HepG2 (cell line): ENCODE measurements at regions not wholly inside any gene's neighbourhood (a gene's known extent, or its start where the extent isn't known, plus 50 kb on each side); places are given as distances from the start of the nearest gene placed in this dataset.

Experiments
- ATAC-seq: fragments of 200-7000 bp; cut with Tn5 transposase; 3 replicates; pipeline ENCODE4 v1.9.1; 2020; ENCODE audit warnings: mild to moderate bottlenecking, moderate library complexity
- BruUV-seq: library from RNA; stranded (reverse); fragments of 400-500 nt; replicated peaks from 2 replicates; lab custom pipeline; 2021; lab: Mats Ljungman, UMichigan
- CTCF ChIA-PET: fragments of 300-600 bp; formaldehyde crosslinking; extraction: SDS; loops from one replicate; lab custom pipeline; 2021; ENCODE audit warnings: low total read pairs, inconsistent platforms, low intra/inter-chr PET ratio; lab: Yijun Ruan, JAX
- POLR2A ChIA-PET: fragments of 350-600 bp; sonication (Branson Sonifier 250); formaldehyde crosslinking; loops from one replicate; lab custom pipeline; 2020; ENCODE audit warnings: antibody characterized with exemption, inconsistent platforms; lab: Yijun Ruan, JAX
- DNase-seq: peaks from one replicate; pipeline ENCODE4 v3.0.0-alpha.2; 2015; ENCODE audit warnings: low spot score
- FAIRE-seq: peaks from 3 replicates; lab custom pipeline; 2011; peaks lifted over from hg19 to GRCh38; lab: Jason Lieb, UNC
- H2AFZ ChIP-seq: one replicate; pipeline ENCODE4 v1.6.1; 2011; ENCODE audit warnings: low read length, inconsistent platforms
- H3K27ac ChIP-seq: fragments of 300-600 bp; 3 replicates; pipeline ENCODE4 v1.8.0; 2011; ENCODE audit warnings: mixed run types, mild to moderate bottlenecking, mixed read lengths, low read length, inconsistent platforms; ENCODE audit not compliant: insufficient read depth; ENCODE audit errors: extremely low read length
- H3K27me3 ChIP-seq, 2 experiments: fragments of 200-600 bp in 1 of 2; 2 replicates in 1 of 2; 3 replicates in 1 of 2; pipeline versions ENCODE4 v1.6.0 to v1.8.0; 2011; ENCODE audit warnings: low read length in 2 of 2, mild to moderate bottlenecking in 2 of 2, moderate library complexity in 2 of 2, inconsistent platforms in 1 of 2; ENCODE audit not compliant: insufficient read depth in 2 of 2, control insufficient read depth in 1 of 2
- H3K36me3 ChIP-seq, 2 experiments: fragments of 200-600 bp in 1 of 2; replicated peaks in 1 of 2; 2 replicates in 1 of 2; 3 replicates in 1 of 2; pipeline versions ENCODE4 v1.5.1 to v1.8.0; 2011; ENCODE audit warnings: low read length in 2 of 2, inconsistent platforms in 1 of 2; ENCODE audit not compliant: insufficient read depth in 2 of 2, control insufficient read depth in 1 of 2
- H3K4me1 ChIP-seq: 2 replicates; pipeline ENCODE4 v1.5.1; 2012; ENCODE audit warnings: low read length, inconsistent platforms; ENCODE audit not compliant: insufficient read depth
- H3K4me2 ChIP-seq: 2 replicates; pipeline ENCODE4 v1.6.0; 2011; ENCODE audit warnings: low read depth, low read length, inconsistent platforms
- H3K4me3 ChIP-seq, 3 experiments: fragments of 200-600 bp in 1 of 3; sonication (generic), shearing (Covaris generic) in 1 of 3; replicated peaks in 1 of 3; 2 replicates each; pipeline ENCODE4 v1.5.1; 2011 to 2016; ENCODE audit warnings: low read length in 3 of 3, inconsistent platforms in 2 of 3, low read depth in 2 of 3, mild to moderate bottlenecking in 2 of 3, control low read depth in 1 of 3, mixed read lengths in 1 of 3; ENCODE audit not compliant: insufficient read depth in 1 of 3
- H3K79me2 ChIP-seq: one replicate; pipeline ENCODE4 v1.6.1; 2011; ENCODE audit warnings: low read length, inconsistent platforms; ENCODE audit not compliant: insufficient read depth
- H3K9ac ChIP-seq: 2 replicates; pipeline ENCODE4 v1.6.0; 2011; ENCODE audit warnings: mild to moderate bottlenecking, low read depth, low read length, inconsistent platforms; ENCODE audit not compliant: insufficient read depth
- H3K9me3 ChIP-seq: 2 replicates; pipeline ENCODE4 v1.5.1; 2012; ENCODE audit warnings: mild to moderate bottlenecking, low read length
- H4K20me1 ChIP-seq: 2 replicates; pipeline ENCODE4 v1.6.0; 2011; ENCODE audit warnings: inconsistent platforms, mild to moderate bottlenecking, low read length, moderate library complexity; ENCODE audit not compliant: insufficient read depth
- ATF4 ChIP-seq, 2 experiments: fragments of 450-650 bp in 1 of 2; sonication (generic) in 1 of 2; formaldehyde crosslinking; IDR thresholded peaks; 2 replicates each; pipeline versions ENCODE4 v1.5.0 to v1.8.0; 2020 to 2022; ENCODE audit warnings: mild to moderate bottlenecking in 1 of 2, missing genetic modification reagents in 1 of 2
- CSRNP2 ChIP-seq: sonication (generic); formaldehyde crosslinking; conservative IDR thresholded peaks from 2 replicates; pipeline ENCODE4 v1.8.0; 2022; ENCODE audit warnings: low read depth, missing genetic modification reagents
- HMG20A ChIP-seq: IDR thresholded peaks from 2 replicates; pipeline ENCODE4 v1.6.1; 2016; ENCODE audit warnings: borderline replicate concordance
- IRX3 ChIP-seq: sonication (generic); formaldehyde crosslinking; IDR thresholded peaks from 2 replicates; pipeline ENCODE4 v1.8.1; 2023; ENCODE audit warnings: mild to moderate bottlenecking, low read depth, missing genetic modification reagents, borderline replicate concordance
- ZNF580 ChIP-seq: IDR thresholded peaks from 2 replicates; pipeline ENCODE4 v1.6.1; 2016; ENCODE audit warnings: low read depth, borderline replicate concordance
- ZNF598 ChIP-seq: sonication (generic); formaldehyde crosslinking; IDR thresholded peaks from 2 replicates; pipeline ENCODE4 v1.5.1; 2020; ENCODE audit warnings: mild to moderate bottlenecking, missing genetic modification reagents, borderline replicate concordance
- ZNF790 ChIP-seq: sonication (generic); formaldehyde crosslinking; IDR thresholded peaks from 2 replicates; pipeline ENCODE4 v1.8.0; 2022; ENCODE audit warnings: missing genetic modification reagents, mild to moderate bottlenecking, borderline replicate concordance
- ZNF83 ChIP-seq: sonication (generic); formaldehyde crosslinking; IDR thresholded peaks from 2 replicates; pipeline ENCODE4 v1.4.0; 2020; ENCODE audit warnings: missing genetic modification reagents, mild to moderate bottlenecking, borderline replicate concordance
- WGBS: methylation state at CpG from one replicate; pipeline ENCODE4 v1.1.6; 2017; ENCODE audit warnings: low lambda C conversion rate; 5-methylcytosine and 5-hydroxymethylcytosine counted together
- in situ Hi-C: cut with HindIII; loops from 2 replicates; pipeline ENCODE4 v1.10.0; 2017; ENCODE audit warnings: low pct_unique_long_range_greater_than_20kb; ENCODE audit not compliant: extremely low pct_ligation_motif_present
- intact Hi-C: fragments of 100-400 bp; cut with micrococcal nuclease; formaldehyde crosslinking; loops from one replicate; pipeline ENCODE4 v1.10.0; 2022; ENCODE audit not compliant: unreplicated experiment
- TF ChIP-seq, protein P1 (sequence below): IDR thresholded peaks from 2 replicates; pipeline ENCODE4 v1.6.1; 2016; ENCODE audit warnings: low read depth, control low read depth
- TF ChIP-seq, protein P2 (sequence below): sonication (generic); formaldehyde crosslinking; IDR thresholded peaks from 2 replicates; pipeline ENCODE4 v1.4.0; 2020; ENCODE audit warnings: missing genetic modification reagents

DNA sequence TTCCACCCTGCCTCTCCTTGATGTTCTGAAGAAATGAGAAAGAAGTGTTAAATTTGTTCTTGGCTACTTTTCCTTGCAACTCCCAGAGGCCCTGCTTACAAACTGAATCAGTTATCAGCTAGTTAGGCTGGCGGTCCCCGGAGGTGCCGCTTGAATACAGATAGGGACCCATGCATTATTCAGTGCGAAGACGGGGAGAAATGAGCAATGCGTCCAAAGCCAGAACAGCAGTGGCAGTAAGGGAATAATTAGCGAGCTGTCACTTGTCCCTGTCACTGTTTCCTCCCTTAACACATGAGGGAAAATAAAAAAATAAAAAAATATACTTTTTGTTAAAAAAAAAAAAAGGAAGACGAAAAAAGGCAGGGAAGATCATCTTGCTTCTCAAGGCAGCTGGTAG is 528.1 kb downstream of the MN1 start:
- ChIA-PET CTCF (no interaction called here), POLR2A (no interaction called here)
- intact Hi-C loops, result no loop called here
- H3K4me3 ChIP-seq, result no peak overlapping the region
- H3K27ac ChIP-seq, result no peak overlapping the region
- no TSS peak for BruUV-seq
- H3K9me3 ChIP-seq, result no peaks in the 10 kb centered on the region; the same call in 1 of the 2 replicates
- H3K4me1 ChIP-seq, result no peaks in the 10 kb centered on the region
- H3K9ac ChIP-seq, result no peak overlapping the region
- WGBS, result 51% methylated on average over 8 of the region's 8 CpGs
- ATAC-seq (no peak), FAIRE-seq (no peak), DNase-seq (no peak)
- no peak overlapping the region for H2AFZ ChIP-seq
- no peak overlapping the region for H3K4me2 ChIP-seq
- H3K27me3 ChIP-seq, result no peaks in the 10 kb centered on the region
- no peaks in the 10 kb centered on the region for H3K36me3 ChIP-seq
- H3K79me2 ChIP-seq, result no peaks in the 10 kb centered on the region
- H4K20me1 ChIP-seq, result no peaks in the 10 kb centered on the region
- in situ Hi-C loops, result no loop called here
- TF ChIP-seq ZNF598 (CRISPR knock-in tag), result no peak
- TF ChIP-seq ZNF83 (CRISPR knock-in tag), result no peak
- TF ChIP-seq IRX3 (CRISPR knock-in tag), result no peak
- no peak for TF ChIP-seq ATF4 (CRISPR knock-in tag; IDR thresholded peaks at IDR 0.05)
- no peak for TF ChIP-seq ZNF790 (CRISPR knock-in tag)
- no peak for TF ChIP-seq ZNF580 (CRISPR knock-in tag)
- no peak for TF ChIP-seq CSRNP2 (CRISPR knock-in tag)
- TF ChIP-seq, protein P1, sequence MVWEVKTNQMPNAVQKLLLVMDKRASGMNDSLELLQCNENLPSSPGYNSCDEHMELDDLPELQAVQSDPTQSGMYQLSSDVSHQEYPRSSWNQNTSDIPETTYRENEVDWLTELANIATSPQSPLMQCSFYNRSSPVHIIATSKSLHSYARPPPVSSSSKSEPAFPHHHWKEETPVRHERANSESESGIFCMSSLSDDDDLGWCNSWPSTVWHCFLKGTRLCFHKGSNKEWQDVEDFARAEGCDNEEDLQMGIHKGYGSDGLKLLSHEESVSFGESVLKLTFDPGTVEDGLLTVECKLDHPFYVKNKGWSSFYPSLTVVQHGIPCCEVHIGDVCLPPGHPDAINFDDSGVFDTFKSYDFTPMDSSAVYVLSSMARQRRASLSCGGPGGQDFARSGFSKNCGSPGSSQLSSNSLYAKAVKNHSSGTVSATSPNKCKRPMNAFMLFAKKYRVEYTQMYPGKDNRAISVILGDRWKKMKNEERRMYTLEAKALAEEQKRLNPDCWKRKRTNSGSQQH, result no peak
- no peak for TF ChIP-seq HMG20A (CRISPR knock-in tag)
- TF ChIP-seq, protein P2, sequence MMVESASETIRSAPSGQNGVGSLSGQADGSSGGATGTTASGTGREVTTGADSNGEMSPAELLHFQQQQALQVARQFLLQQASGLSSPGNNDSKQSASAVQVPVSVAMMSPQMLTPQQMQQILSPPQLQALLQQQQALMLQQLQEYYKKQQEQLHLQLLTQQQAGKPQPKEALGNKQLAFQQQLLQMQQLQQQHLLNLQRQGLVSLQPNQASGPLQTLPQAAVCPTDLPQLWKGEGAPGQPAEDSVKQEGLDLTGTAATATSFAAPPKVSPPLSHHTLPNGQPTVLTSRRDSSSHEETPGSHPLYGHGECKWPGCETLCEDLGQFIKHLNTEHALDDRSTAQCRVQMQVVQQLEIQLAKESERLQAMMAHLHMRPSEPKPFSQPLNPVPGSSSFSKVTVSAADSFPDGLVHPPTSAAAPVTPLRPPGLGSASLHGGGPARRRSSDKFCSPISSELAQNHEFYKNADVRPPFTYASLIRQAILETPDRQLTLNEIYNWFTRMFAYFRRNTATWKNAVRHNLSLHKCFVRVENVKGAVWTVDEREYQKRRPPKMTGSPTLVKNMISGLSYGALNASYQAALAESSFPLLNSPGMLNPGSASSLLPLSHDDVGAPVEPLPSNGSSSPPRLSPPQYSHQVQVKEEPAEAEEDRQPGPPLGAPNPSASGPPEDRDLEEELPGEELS (CRISPR knock-in tag), result no peak
